MM.1S (cell line): ENCODE measurements at regions not wholly inside any gene's neighbourhood (a gene's known extent, or its start where the extent isn't known, plus 50 kb on each side); places are given as distances from the start of the nearest gene placed in this dataset.

Experiments used
- DNase-seq: peaks from one replicate; pipeline ENCODE4 v3.0.0-alpha.2; 2015
- H2AFZ ChIP-seq: fragments of 300-600 bp; sonication (generic); 2 replicates; pipeline ENCODE4 v1.6.0; 2016; ENCODE audit warnings: antibody characterized with exemption, low read length
- H3F3A ChIP-seq: fragments of 300-600 bp; sonication (generic); 2 replicates; pipeline ENCODE4 v1.6.1; 2016; ENCODE audit warnings: mild to moderate bottlenecking, antibody characterized with exemption, low read length, moderate library complexity, mixed read lengths; ENCODE audit not compliant: insufficient read depth
- H3K27ac ChIP-seq: fragments of 300-600 bp; sonication (generic); 2 replicates; pipeline ENCODE4 v1.5.1; 2016; ENCODE audit warnings: mild to moderate bottlenecking, low read length
- H3K27me3 ChIP-seq: fragments of 300-600 bp; sonication (generic); replicated peaks from 2 replicates; pipeline ENCODE4 v1.6.0; 2016; ENCODE audit warnings: low read length; ENCODE audit not compliant: insufficient read depth
- H3K36me3 ChIP-seq: fragments of 300-600 bp; sonication (generic); replicated peaks from 2 replicates; pipeline ENCODE4 v1.6.1; 2016; ENCODE audit warnings: mild to moderate bottlenecking, low read length, mixed read lengths; ENCODE audit not compliant: insufficient read depth
- H3K4me1 ChIP-seq: fragments of 300-600 bp; sonication (generic); 2 replicates; pipeline ENCODE4 v1.6.1; 2016; ENCODE audit warnings: low read length, mixed read lengths
- H3K4me2 ChIP-seq: fragments of 300-600 bp; sonication (generic); 2 replicates; pipeline ENCODE4 v1.6.0; 2016; ENCODE audit warnings: low read depth, low read length
- H3K4me3 ChIP-seq: fragments of 300-600 bp; sonication (generic); 2 replicates; pipeline ENCODE4 v1.5.1; 2016; ENCODE audit warnings: low read length, mixed read lengths
- H3K79me2 ChIP-seq: fragments of 300-600 bp; sonication (generic); 2 replicates; pipeline ENCODE4 v1.6.1; 2016; ENCODE audit warnings: mixed run types, low read length, mixed read lengths
- H3K9ac ChIP-seq: fragments of 300-600 bp; sonication (generic); 2 replicates; pipeline ENCODE4 v1.6.1; 2016; ENCODE audit warnings: low read length, mixed read lengths
- H3K9me2 ChIP-seq: fragments of 300-600 bp; sonication (generic); replicated peaks from 2 replicates; pipeline ENCODE4 v1.6.1; 2016; ENCODE audit warnings: mild to moderate bottlenecking, low read length, mixed read lengths; ENCODE audit not compliant: insufficient read depth
- H3K9me3 ChIP-seq: fragments of 300-600 bp; sonication (generic); replicated peaks from 2 replicates; pipeline ENCODE4 v1.6.1; 2016; ENCODE audit warnings: mild to moderate bottlenecking, low read length, mixed read lengths; ENCODE audit not compliant: insufficient read depth
- H4K20me1 ChIP-seq: fragments of 300-600 bp; sonication (generic); 2 replicates; pipeline ENCODE4 v1.6.1; 2016; ENCODE audit warnings: mild to moderate bottlenecking, low read length, moderate library complexity, mixed read lengths; ENCODE audit not compliant: insufficient read depth
- EZH2 ChIP-seq: fragments of 300-600 bp; sonication (generic); optimal IDR thresholded peaks from 2 replicates; pipeline ENCODE3; 2017; ENCODE audit warnings: low read depth, mild to moderate bottlenecking, antibody characterized with exemption, low read length, mixed read lengths
- EZH2phosphoT487 ChIP-seq: fragments of 300-600 bp; sonication (generic); IDR thresholded peaks from 2 replicates; pipeline ENCODE4 v1.6.1; 2018; ENCODE audit warnings: antibody characterized with exemption, low read length
- TF ChIP-seq, protein P1 (sequence below): fragments of 300-600 bp; sonication (generic); IDR thresholded peaks from 2 replicates; pipeline ENCODE4 v1.5.1; 2016; ENCODE audit warnings: antibody characterized with exemption, low read length, mixed read lengths

GRCh38 chr12:126547905-126548304 is 1482.7 kb downstream of the AACS start:
- Histone ChIP-seq H3K9me2 (no peaks in the 10 kb centered on the region), H3K27me3 (no peaks in the 10 kb centered on the region), H3K4me3 (no peak overlapping the region), H3K36me3 (no peaks in the 10 kb centered on the region), H3K9me3 (no peaks in the 10 kb centered on the region), H3K27ac (no peak overlapping the region), H2AFZ (no peak overlapping the region), H3K4me1 (no peaks in the 10 kb centered on the region), H3K79me2 (no peaks in the 10 kb centered on the region), H4K20me1 (no peaks in the 10 kb centered on the region), H3K9ac (no peak overlapping the region), H3K4me2 (no peak overlapping the region), H3F3A (no peaks in the 10 kb centered on the region)
- no peak for DNase-seq
- TF ChIP-seq, protein P1, sequence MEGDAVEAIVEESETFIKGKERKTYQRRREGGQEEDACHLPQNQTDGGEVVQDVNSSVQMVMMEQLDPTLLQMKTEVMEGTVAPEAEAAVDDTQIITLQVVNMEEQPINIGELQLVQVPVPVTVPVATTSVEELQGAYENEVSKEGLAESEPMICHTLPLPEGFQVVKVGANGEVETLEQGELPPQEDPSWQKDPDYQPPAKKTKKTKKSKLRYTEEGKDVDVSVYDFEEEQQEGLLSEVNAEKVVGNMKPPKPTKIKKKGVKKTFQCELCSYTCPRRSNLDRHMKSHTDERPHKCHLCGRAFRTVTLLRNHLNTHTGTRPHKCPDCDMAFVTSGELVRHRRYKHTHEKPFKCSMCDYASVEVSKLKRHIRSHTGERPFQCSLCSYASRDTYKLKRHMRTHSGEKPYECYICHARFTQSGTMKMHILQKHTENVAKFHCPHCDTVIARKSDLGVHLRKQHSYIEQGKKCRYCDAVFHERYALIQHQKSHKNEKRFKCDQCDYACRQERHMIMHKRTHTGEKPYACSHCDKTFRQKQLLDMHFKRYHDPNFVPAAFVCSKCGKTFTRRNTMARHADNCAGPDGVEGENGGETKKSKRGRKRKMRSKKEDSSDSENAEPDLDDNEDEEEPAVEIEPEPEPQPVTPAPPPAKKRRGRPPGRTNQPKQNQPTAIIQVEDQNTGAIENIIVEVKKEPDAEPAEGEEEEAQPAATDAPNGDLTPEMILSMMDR = no peak
- TF ChIP-seq EZH2 = no peak
- no peak for TF ChIP-seq EZH2phosphoT487

- Histone ChIP-seq H3K27ac (no peak overlapping the region), H3K36me3 (no peaks in the 10 kb centered on the region), H3K4me2 (no peak overlapping the region), H3K79me2 (no peaks in the 10 kb centered on the region), H2AFZ (no peak overlapping the region), H3K9ac (no peak overlapping the region), H3K4me1 (no peaks in the 10 kb centered on the region), H3K9me2 (no peaks in the 10 kb centered on the region), H3K9me3 (no peaks in the 10 kb centered on the region), H3K27me3 (no peaks in the 10 kb centered on the region), H4K20me1 (no peaks in the 10 kb centered on the region), H3F3A (no peaks in the 10 kb centered on the region), H3K4me3 (no peak overlapping the region)
- TF ChIP-seq, protein P1 = no peak
- TF ChIP-seq EZH2 (no peak), EZH2phosphoT487 (no peak)
- no peak for DNase-seq
These were observed 1486.6 kb downstream of the AACS start for GRCh38 chr12:126551869-126552268.

- TF ChIP-seq EZH2 (no peak), EZH2phosphoT487 (no peak)
- TF ChIP-seq, protein P1 = no peak
- H3K79me2 ChIP-seq = no peaks in the 10 kb centered on the region
- H4K20me1 ChIP-seq = no peaks in the 10 kb centered on the region
- no peak overlapping the region for H3K9ac ChIP-seq
- H3K9me2 ChIP-seq = no peaks in the 10 kb centered on the region
- no peak overlapping the region for H2AFZ ChIP-seq
- H3F3A ChIP-seq = no peaks in the 10 kb centered on the region
- no peaks in the 10 kb centered on the region for H3K27me3 ChIP-seq
- no peaks in the 10 kb centered on the region for H3K36me3 ChIP-seq
- no peaks in the 10 kb centered on the region for H3K4me1 ChIP-seq
- H3K4me3 ChIP-seq = no peak overlapping the region
- no peak overlapping the region for H3K4me2 ChIP-seq
- H3K27ac ChIP-seq = no peak overlapping the region
- DNase-seq = no peak
- no peaks in the 10 kb centered on the region for H3K9me3 ChIP-seq
These were observed 1489.4 kb downstream of the AACS start for GRCh38 chr12:126554625-126555024.

GRCh38 chr12:126557659-126558058 is 1492.4 kb downstream of the AACS start:
- no peak overlapping the region for H3K4me2 ChIP-seq
- DNase-seq = no peak
- H3K4me1 ChIP-seq = no peaks in the 10 kb centered on the region
- no peak overlapping the region for H3K9ac ChIP-seq
- H4K20me1 ChIP-seq = no peaks in the 10 kb centered on the region
- H3K9me3 ChIP-seq = no peaks in the 10 kb centered on the region
- H2AFZ ChIP-seq = no peak overlapping the region
- H3K36me3 ChIP-seq = no peaks in the 10 kb centered on the region
- no peaks in the 10 kb centered on the region for H3K79me2 ChIP-seq
- H3K27me3 ChIP-seq = no peaks in the 10 kb centered on the region
- no peak overlapping the region for H3K27ac ChIP-seq
- H3K9me2 ChIP-seq = no peaks in the 10 kb centered on the region
- no peak overlapping the region for H3K4me3 ChIP-seq
- no peak for TF ChIP-seq EZH2
- TF ChIP-seq, protein P1 = no peak
- no peak for TF ChIP-seq EZH2phosphoT487
- no peaks in the 10 kb centered on the region for H3F3A ChIP-seq
